ENCODE measurements at regions not wholly inside any gene's neighbourhood (a gene's known extent, or its start where the extent isn't known, plus 50 kb on each side); places are given as distances from the start of the nearest gene placed in this dataset.

DNA sequence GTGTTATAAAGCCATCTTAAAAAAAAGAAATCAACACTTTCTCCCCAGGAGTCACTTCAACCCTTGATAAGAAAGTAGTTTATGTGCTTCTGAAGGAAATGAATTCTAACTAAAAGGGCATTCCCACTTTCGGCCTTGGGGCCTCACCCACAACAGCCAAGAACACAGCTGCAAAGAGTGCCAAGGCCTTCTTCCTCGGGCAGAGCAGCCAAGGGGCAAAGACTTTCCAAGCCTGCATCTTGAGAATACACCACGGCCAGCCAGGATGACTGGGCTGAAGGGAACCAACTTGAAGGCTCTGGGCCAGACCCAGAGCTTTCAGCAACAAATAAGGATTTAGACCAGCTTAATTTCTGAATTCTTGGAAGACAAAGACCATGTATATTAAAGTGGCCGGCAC lies 60.4 kb upstream of the FOXN3 start:
- Histone ChIP-seq H3K79me2 (ENCODE audit: low read length) (no peaks in the 10 kb centered on the region), H3K9me3 (ENCODE audit: insufficient read depth, low read length) (no peaks in the 10 kb centered on the region), H3K4me1 (ENCODE audit: low read length) (peaks cover 6% of the 10 kb centered on the region), H3K36me3 (replicated peaks; ENCODE audit: low read depth, low read length) (no peaks in the 10 kb centered on the region), H3K27me3 (ENCODE audit: low read depth, low read length) (no peaks in the 10 kb centered on the region), H2AFZ (ENCODE audit: low read depth, low read length) (no peak overlapping the region), H3K4me2 (ENCODE audit: low read length) (no peak overlapping the region), H3K4me3 (ENCODE audit: low read length) (no peak overlapping the region), H3K27ac (ENCODE audit: low read length) (no peak overlapping the region), H4K20me1 (ENCODE audit: insufficient read depth, low read length) (no peaks in the 10 kb centered on the region), H3K9ac (ENCODE audit: low read length) (no peak overlapping the region)
- TF ChIP-seq CTCF (IDR thresholded peaks at IDR 0.05; ENCODE audit: low read depth, low read length) (no peak), EZH2phosphoT487 (IDR thresholded peaks at IDR 0.05; ENCODE audit: low read depth) (no peak)

DNA sequence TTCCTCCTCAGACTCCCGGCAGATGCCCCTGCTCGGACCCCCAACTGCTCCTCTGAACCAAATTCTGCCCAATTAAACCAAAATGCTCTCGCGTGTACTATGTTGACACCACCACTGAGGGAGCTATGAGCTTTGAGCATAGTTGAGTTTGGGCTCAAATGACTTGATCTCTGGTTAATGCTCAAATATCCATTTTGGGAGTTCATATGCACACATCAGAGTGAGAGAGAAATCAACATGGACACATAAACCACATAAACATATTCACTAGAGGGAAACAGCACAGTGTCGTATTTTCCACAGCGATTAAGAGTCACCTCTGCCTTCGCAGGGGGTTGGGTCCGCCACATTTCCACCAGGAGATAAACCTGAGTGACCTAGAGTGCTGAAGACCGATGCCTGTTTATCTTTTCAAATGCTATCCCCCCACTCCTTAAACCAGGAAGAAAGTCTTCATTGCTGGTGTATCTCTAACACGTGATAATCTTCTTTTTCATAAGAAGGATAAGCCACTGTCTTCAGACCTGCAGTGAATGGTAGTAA lies 59.4 kb upstream of the FOXN3 start:
- no peaks in the 10 kb centered on the region for H3K27me3 ChIP-seq (ENCODE audit: low read depth, low read length)
- TF ChIP-seq CTCF (IDR thresholded peaks at IDR 0.05; ENCODE audit: low read depth, low read length): no peak
- TF ChIP-seq EZH2phosphoT487 (IDR thresholded peaks at IDR 0.05; ENCODE audit: low read depth): no peak
- no peaks in the 10 kb centered on the region for H3K79me2 ChIP-seq (ENCODE audit: low read length)
- no peaks in the 10 kb centered on the region for H3K36me3 ChIP-seq (replicated peaks; ENCODE audit: low read depth, low read length)
- H2AFZ ChIP-seq (ENCODE audit: low read depth, low read length): no peak overlapping the region
- H3K4me3 ChIP-seq (ENCODE audit: low read length): no peak overlapping the region
- no peaks in the 10 kb centered on the region for H3K9me3 ChIP-seq (ENCODE audit: insufficient read depth, low read length)
- no peak overlapping the region for H3K9ac ChIP-seq (ENCODE audit: low read length)
- H3K4me1 ChIP-seq (ENCODE audit: low read length): peaks cover 6% of the 10 kb centered on the region
- no peak overlapping the region for H3K4me2 ChIP-seq (ENCODE audit: low read length)
- H3K27ac ChIP-seq (ENCODE audit: low read length): no peak overlapping the region
- no peaks in the 10 kb centered on the region for H4K20me1 ChIP-seq (ENCODE audit: insufficient read depth, low read length)

- TF ChIP-seq CTCF (IDR thresholded peaks at IDR 0.05; ENCODE audit: low read depth, low read length) (no peak), EZH2phosphoT487 (IDR thresholded peaks at IDR 0.05; ENCODE audit: low read depth) (no peak)
- Histone ChIP-seq H3K4me1 (ENCODE audit: low read length) (peaks cover 5% of the 10 kb centered on the region), H2AFZ (ENCODE audit: low read depth, low read length) (no peak overlapping the region), H3K27me3 (ENCODE audit: low read depth, low read length) (no peaks in the 10 kb centered on the region), H3K27ac (ENCODE audit: low read length) (no peak overlapping the region), H3K4me3 (ENCODE audit: low read length) (no peak overlapping the region), H3K9me3 (ENCODE audit: insufficient read depth, low read length) (no peaks in the 10 kb centered on the region), H4K20me1 (ENCODE audit: insufficient read depth, low read length) (no peaks in the 10 kb centered on the region), H3K4me2 (ENCODE audit: low read length) (no peak overlapping the region), H3K9ac (ENCODE audit: low read length) (no peak overlapping the region), H3K79me2 (ENCODE audit: low read length) (no peaks in the 10 kb centered on the region), H3K36me3 (replicated peaks; ENCODE audit: low read depth, low read length) (no peaks in the 10 kb centered on the region)
Measured at GRCh38 chr14:89474464-89474863, 57.4 kb upstream of the FOXN3 start.

DNA sequence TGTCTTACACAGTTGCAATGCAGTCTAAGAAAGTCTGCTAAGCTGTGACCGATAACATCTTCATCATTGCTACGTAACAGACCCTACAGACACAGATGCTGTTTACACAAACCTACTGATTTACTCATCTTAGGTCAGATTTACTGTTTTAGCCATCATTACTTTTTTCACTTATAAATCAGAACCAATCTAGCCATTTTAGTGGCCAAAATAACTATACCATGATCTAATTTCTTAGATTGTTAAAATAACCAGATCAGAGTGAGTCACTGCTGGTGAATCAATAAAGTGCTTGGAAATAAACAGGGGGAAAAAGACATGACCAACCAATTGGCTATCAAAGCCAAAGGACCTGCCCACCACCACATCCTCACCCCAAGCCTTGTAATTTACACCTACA lies 57.0 kb upstream of the FOXN3 start:
- no peak overlapping the region for H3K4me3 ChIP-seq (ENCODE audit: low read length)
- H4K20me1 ChIP-seq (ENCODE audit: insufficient read depth, low read length): no peaks in the 10 kb centered on the region
- H3K4me2 ChIP-seq (ENCODE audit: low read length): no peak overlapping the region
- H3K9ac ChIP-seq (ENCODE audit: low read length): no peak overlapping the region
- no peak overlapping the region for H3K27ac ChIP-seq (ENCODE audit: low read length)
- no peaks in the 10 kb centered on the region for H3K27me3 ChIP-seq (ENCODE audit: low read depth, low read length)
- H3K36me3 ChIP-seq (replicated peaks; ENCODE audit: low read depth, low read length): no peaks in the 10 kb centered on the region
- no peak overlapping the region for H2AFZ ChIP-seq (ENCODE audit: low read depth, low read length)
- no peaks in the 10 kb centered on the region for H3K79me2 ChIP-seq (ENCODE audit: low read length)
- H3K9me3 ChIP-seq (ENCODE audit: insufficient read depth, low read length): no peaks in the 10 kb centered on the region
- TF ChIP-seq CTCF (IDR thresholded peaks at IDR 0.05; ENCODE audit: low read depth, low read length) (no peak), EZH2phosphoT487 (IDR thresholded peaks at IDR 0.05; ENCODE audit: low read depth) (no peak)
- H3K4me1 ChIP-seq (ENCODE audit: low read length): peaks cover 6% of the 10 kb centered on the region; the same call in 1 of the 2 replicates

Data from OCI-LY3 (cell line).